HepG2 (cell line): ENCODE measurements at regions not wholly inside any gene's neighbourhood (a gene's known extent, or its start where the extent isn't known, plus 50 kb on each side); places are given as distances from the start of the nearest gene placed in this dataset.

Source experiments
- ATAC-seq: fragments of 200-7000 bp; cut with Tn5 transposase; 3 replicates; pipeline ENCODE4 v1.9.1; 2020; ENCODE audit warnings: mild to moderate bottlenecking, moderate library complexity
- BruUV-seq: library from RNA; stranded (reverse); fragments of 400-500 nt; replicated peaks from 2 replicates; lab custom pipeline; 2021; lab: Mats Ljungman, UMichigan
- CTCF ChIA-PET: fragments of 300-600 bp; formaldehyde crosslinking; extraction: SDS; loops from one replicate; lab custom pipeline; 2021; ENCODE audit warnings: low total read pairs, inconsistent platforms, low intra/inter-chr PET ratio; lab: Yijun Ruan, JAX
- POLR2A ChIA-PET: fragments of 350-600 bp; sonication (Branson Sonifier 250); formaldehyde crosslinking; loops from one replicate; lab custom pipeline; 2020; ENCODE audit warnings: antibody characterized with exemption, inconsistent platforms; lab: Yijun Ruan, JAX
- DNase-seq: peaks from one replicate; pipeline ENCODE4 v3.0.0-alpha.2; 2015; ENCODE audit warnings: low spot score
- FAIRE-seq: peaks from 3 replicates; lab custom pipeline; 2011; peaks lifted over from hg19 to GRCh38; lab: Jason Lieb, UNC
- H2AFZ ChIP-seq: one replicate; pipeline ENCODE4 v1.6.1; 2011; ENCODE audit warnings: low read length, inconsistent platforms
- H3K27ac ChIP-seq: fragments of 300-600 bp; 3 replicates; pipeline ENCODE4 v1.8.0; 2011; ENCODE audit warnings: mixed run types, mild to moderate bottlenecking, mixed read lengths, low read length, inconsistent platforms; ENCODE audit not compliant: insufficient read depth; ENCODE audit errors: extremely low read length
- H3K27me3 ChIP-seq, 2 experiments: fragments of 200-600 bp in 1 of 2; 2 replicates in 1 of 2; 3 replicates in 1 of 2; pipeline versions ENCODE4 v1.6.0 to v1.8.0; 2011; ENCODE audit warnings: low read length in 2 of 2, mild to moderate bottlenecking in 2 of 2, moderate library complexity in 2 of 2, inconsistent platforms in 1 of 2; ENCODE audit not compliant: insufficient read depth in 2 of 2, control insufficient read depth in 1 of 2
- H3K36me3 ChIP-seq, 2 experiments: fragments of 200-600 bp in 1 of 2; replicated peaks in 1 of 2; 2 replicates in 1 of 2; 3 replicates in 1 of 2; pipeline versions ENCODE4 v1.5.1 to v1.8.0; 2011; ENCODE audit warnings: low read length in 2 of 2, inconsistent platforms in 1 of 2; ENCODE audit not compliant: insufficient read depth in 2 of 2, control insufficient read depth in 1 of 2
- H3K4me1 ChIP-seq: 2 replicates; pipeline ENCODE4 v1.5.1; 2012; ENCODE audit warnings: low read length, inconsistent platforms; ENCODE audit not compliant: insufficient read depth
- H3K4me2 ChIP-seq: 2 replicates; pipeline ENCODE4 v1.6.0; 2011; ENCODE audit warnings: low read depth, low read length, inconsistent platforms
- H3K4me3 ChIP-seq, 3 experiments: fragments of 200-600 bp in 1 of 3; sonication (generic), shearing (Covaris generic) in 1 of 3; replicated peaks in 1 of 3; 2 replicates each; pipeline ENCODE4 v1.5.1; 2011 to 2016; ENCODE audit warnings: low read length in 3 of 3, inconsistent platforms in 2 of 3, low read depth in 2 of 3, mild to moderate bottlenecking in 2 of 3, control low read depth in 1 of 3, mixed read lengths in 1 of 3; ENCODE audit not compliant: insufficient read depth in 1 of 3
- H3K79me2 ChIP-seq: one replicate; pipeline ENCODE4 v1.6.1; 2011; ENCODE audit warnings: low read length, inconsistent platforms; ENCODE audit not compliant: insufficient read depth
- H3K9ac ChIP-seq: 2 replicates; pipeline ENCODE4 v1.6.0; 2011; ENCODE audit warnings: mild to moderate bottlenecking, low read depth, low read length, inconsistent platforms; ENCODE audit not compliant: insufficient read depth
- H3K9me3 ChIP-seq: 2 replicates; pipeline ENCODE4 v1.5.1; 2012; ENCODE audit warnings: mild to moderate bottlenecking, low read length
- H4K20me1 ChIP-seq: 2 replicates; pipeline ENCODE4 v1.6.0; 2011; ENCODE audit warnings: inconsistent platforms, mild to moderate bottlenecking, low read length, moderate library complexity; ENCODE audit not compliant: insufficient read depth
- BORCS8-MEF2B ChIP-seq: sonication (generic); formaldehyde crosslinking; IDR thresholded peaks from 2 replicates; pipeline ENCODE4 v1.8.0; 2022; ENCODE audit warnings: mild to moderate bottlenecking, missing genetic modification reagents
- EHMT2 ChIP-seq: fragments of 200-600 bp; sonication (generic); IDR thresholded peaks from 2 replicates; pipeline ENCODE4 v1.7.0; 2017; ENCODE audit warnings: antibody characterized with exemption, low read depth, low read length, borderline replicate concordance
- ISL2 ChIP-seq: sonication (generic); formaldehyde crosslinking; IDR thresholded peaks from 2 replicates; pipeline ENCODE4 v1.5.0; 2020; ENCODE audit warnings: missing genetic modification reagents
- MED13 ChIP-seq: sonication (generic); formaldehyde crosslinking; IDR thresholded peaks from 2 replicates; pipeline ENCODE4 v1.5.0; 2020; ENCODE audit warnings: missing genetic modification reagents
- NBN ChIP-seq: fragments of 450-650 bp; conservative IDR thresholded peaks from 2 replicates; pipeline ENCODE4 v1.6.1; 2017
- NCOA1 ChIP-seq: sonication (generic); formaldehyde crosslinking; IDR thresholded peaks from 2 replicates; pipeline ENCODE4 v1.9.0; 2021; ENCODE audit warnings: missing genetic modification reagents
- NPAS2 ChIP-seq: sonication (generic); formaldehyde crosslinking; IDR thresholded peaks from 2 replicates; pipeline ENCODE4 v1.8.0; 2022; ENCODE audit warnings: mild to moderate bottlenecking, missing genetic modification reagents, borderline replicate concordance
- SMYD3 ChIP-seq: sonication (generic); formaldehyde crosslinking; IDR thresholded peaks from 2 replicates; pipeline ENCODE4 v1.8.1; 2023; ENCODE audit warnings: mild to moderate bottlenecking, missing genetic modification reagents
- SNAPC5 ChIP-seq: sonication (generic); formaldehyde crosslinking; IDR thresholded peaks from 2 replicates; pipeline ENCODE4 v1.8.1; 2023; ENCODE audit warnings: mild to moderate bottlenecking, missing genetic modification reagents, borderline replicate concordance
- TAF1 ChIP-seq: sonication (generic); formaldehyde crosslinking; IDR thresholded peaks from 2 replicates; pipeline ENCODE4 v1.4.0; 2020; ENCODE audit warnings: missing genetic modification reagents
- TBP ChIP-seq: sonication (generic); formaldehyde crosslinking; IDR thresholded peaks from 2 replicates; pipeline ENCODE4 v1.5.0; 2020; ENCODE audit warnings: missing genetic modification reagents
- TOPORS ChIP-seq: sonication (generic); formaldehyde crosslinking; IDR thresholded peaks from 2 replicates; pipeline ENCODE4 v1.8.0; 2023; ENCODE audit warnings: mild to moderate bottlenecking, missing genetic modification reagents
- ZFP41 ChIP-seq: sonication (generic); formaldehyde crosslinking; IDR thresholded peaks from 2 replicates; pipeline ENCODE4 v1.4.0; 2020; ENCODE audit warnings: mild to moderate bottlenecking, missing genetic modification reagents, borderline replicate concordance
- ZNF331 ChIP-seq: sonication (generic); formaldehyde crosslinking; IDR thresholded peaks from 2 replicates; pipeline ENCODE4 v1.4.0; 2020; ENCODE audit warnings: missing genetic modification reagents
- ZNF512 ChIP-seq: sonication (generic); formaldehyde crosslinking; IDR thresholded peaks from 2 replicates; pipeline ENCODE4 v1.4.0; 2020; ENCODE audit warnings: mild to moderate bottlenecking, missing genetic modification reagents
- ZNF678 ChIP-seq: sonication (generic); formaldehyde crosslinking; IDR thresholded peaks from 2 replicates; pipeline ENCODE4 v1.4.0; 2020; ENCODE audit warnings: mild to moderate bottlenecking, missing genetic modification reagents
- ZNF841 ChIP-seq: sonication (generic); formaldehyde crosslinking; IDR thresholded peaks from 2 replicates; pipeline ENCODE4 v1.8.1; 2023; ENCODE audit warnings: missing genetic modification reagents, borderline replicate concordance
- WGBS: methylation state at CpG from one replicate; pipeline ENCODE4 v1.1.6; 2017; ENCODE audit warnings: low lambda C conversion rate; 5-methylcytosine and 5-hydroxymethylcytosine counted together
- in situ Hi-C: cut with HindIII; loops from 2 replicates; pipeline ENCODE4 v1.10.0; 2017; ENCODE audit warnings: low pct_unique_long_range_greater_than_20kb; ENCODE audit not compliant: extremely low pct_ligation_motif_present
- intact Hi-C: fragments of 100-400 bp; cut with micrococcal nuclease; formaldehyde crosslinking; loops from one replicate; pipeline ENCODE4 v1.10.0; 2022; ENCODE audit not compliant: unreplicated experiment

GRCh38 chr4:151948351-151949016, 187.7 kb upstream of the GATB start:
- WGBS = 0% methylated on average over 1 of the region's 1 CpG
- intact Hi-C loops (no loop called here), in situ Hi-C loops (no loop called here)
- H3K4me2 ChIP-seq = no peak overlapping the region
- FAIRE-seq (no peak), DNase-seq (no peak), ATAC-seq (no peak)
- no peak overlapping the region for H2AFZ ChIP-seq
- H4K20me1 ChIP-seq = no peaks in the 10 kb centered on the region
- ChIA-PET POLR2A (no interaction called here), CTCF (no interaction called here)
- no peaks in the 10 kb centered on the region for H3K36me3 ChIP-seq
- H3K4me3 ChIP-seq = no peak overlapping the region
- H3K9ac ChIP-seq = no peak overlapping the region
- no peaks in the 10 kb centered on the region for H3K4me1 ChIP-seq
- TF ChIP-seq NPAS2 = no peak
- TF ChIP-seq TOPORS = no peak
- TF ChIP-seq NCOA1 (CRISPR knock-in tag) = no peak
- TF ChIP-seq NBN = no peak
- TF ChIP-seq BORCS8-MEF2B (CRISPR knock-in tag) = no peak
- no peaks in the 10 kb centered on the region; a peak in 1 of 5 replicates for H3K27me3 ChIP-seq
- no peak overlapping the region for H3K27ac ChIP-seq
- no TSS peak for BruUV-seq
- H3K9me3 ChIP-seq = peaks cover 22% of the 10 kb centered on the region
- H3K79me2 ChIP-seq = no peaks in the 10 kb centered on the region

GRCh38 chr4:151946718-151947117, 185.9 kb upstream of the GATB start:
- Histone ChIP-seq H3K36me3 (no peaks in the 10 kb centered on the region), H3K4me3 (no peak overlapping the region), H3K4me2 (no peak overlapping the region), H4K20me1 (no peaks in the 10 kb centered on the region), H3K79me2 (no peaks in the 10 kb centered on the region), H2AFZ (no peak overlapping the region), H3K9me3 (peaks cover 22% of the 10 kb centered on the region), H3K27ac (no peak overlapping the region), H3K4me1 (no peaks in the 10 kb centered on the region), H3K9ac (no peak overlapping the region), H3K27me3 (no peaks in the 10 kb centered on the region)
- ATAC-seq = no peak
- 6% methylated on average over 1 of the region's 2 CpGs for WGBS
- ChIA-PET CTCF (no interaction called here), POLR2A (no interaction called here)
- DNase-seq = no peak
- no TSS peak for BruUV-seq
- in situ Hi-C loops = no loop called here
- intact Hi-C loops = no loop called here
- no peak for FAIRE-seq
- TF ChIP-seq ISL2 (CRISPR knock-in tag) (no peak), SNAPC5 (CRISPR knock-in tag) (no peak), EHMT2 (no peak), TBP (CRISPR knock-in tag) (no peak), ZNF331 (CRISPR knock-in tag) (no peak), MED13 (CRISPR knock-in tag) (no peak), SMYD3 (CRISPR knock-in tag) (no peak), ZNF512 (CRISPR knock-in tag) (no peak), ZNF841 (no peak), TAF1 (CRISPR knock-in tag) (no peak), ZNF678 (CRISPR knock-in tag) (no peak), ZFP41 (no peak)
